GM12874 (cell line): ENCODE measurements at regions not wholly inside any gene's neighbourhood (a gene's known extent, or its start where the extent isn't known, plus 50 kb on each side); places are given as distances from the start of the nearest gene placed in this dataset.

ENCODE experiments used
- CTCF ChIP-seq: IDR thresholded peaks from 2 replicates; pipeline ENCODE4 v1.5.1; 2011; ENCODE audit warnings: low read depth, mild to moderate bottlenecking, control low read depth, low read length, moderate library complexity; ENCODE audit not compliant: insufficient read depth

GRCh38 chr5:29263915-29264351 lies 1929.6 kb upstream of the CDH6 start:
- TF ChIP-seq CTCF = no peak

GRCh38 chr5:29262339-29263123 lies 1931.0 kb upstream of the CDH6 start:
- no peak for TF ChIP-seq CTCF

GRCh38 chr5:29261213-29261612 lies 1932.3 kb upstream of the CDH6 start:
- TF ChIP-seq CTCF = no peak

GRCh38 chr5:29252390-29252789 lies 1941.1 kb upstream of the CDH6 start:
- TF ChIP-seq CTCF = no peak

- no peak for TF ChIP-seq CTCF
Observed at GRCh38 chr5:29247346-29248028, 1946.0 kb upstream of the CDH6 start.

GRCh38 chr5:29240379-29240778 lies 1953.1 kb upstream of the CDH6 start:
- no peak for TF ChIP-seq CTCF

GRCh38 chr5:29239606-29240005 lies 1953.9 kb upstream of the CDH6 start:
- no peak for TF ChIP-seq CTCF
